BE2C (cell line): ENCODE measurements at regions not wholly inside any gene's neighbourhood (a gene's known extent, or its start where the extent isn't known, plus 50 kb on each side); places are given as distances from the start of the nearest gene placed in this dataset.

Source experiments
- DNase-seq: peaks from one replicate; pipeline ENCODE4 v3.0.0-alpha.2; 2020
- H3K27me3 ChIP-seq: fragments of 250-450 bp; sonication (Bioruptor Pico); 2 replicates; pipeline ENCODE4 v1.5.1; 2020; ENCODE audit warnings: mild to moderate bottlenecking
- H3K36me3 ChIP-seq: fragments of 250-450 bp; sonication (Bioruptor Pico); 2 replicates; pipeline ENCODE4 v1.5.1; 2020; ENCODE audit warnings: mild to moderate bottlenecking
- H3K4me1 ChIP-seq: fragments of 250-450 bp; sonication (Bioruptor Pico); 2 replicates; pipeline ENCODE4 v1.5.1; 2020
- H3K4me3 ChIP-seq: 2 replicates; pipeline ENCODE4 v1.5.1; 2011; ENCODE audit warnings: low read depth, low read length
- H3K9me3 ChIP-seq: fragments of 250-450 bp; sonication (Bioruptor Pico); 2 replicates; pipeline ENCODE4 v1.5.1; 2020
- CTCF ChIP-seq: IDR thresholded peaks from 2 replicates; pipeline ENCODE4 v1.5.1; 2012; ENCODE audit warnings: mild to moderate bottlenecking, low read depth, low read length

- Histone ChIP-seq H3K27me3 (no peaks in the 10 kb centered on the region), H3K4me1 (no peaks in the 10 kb centered on the region), H3K36me3 (no peaks in the 10 kb centered on the region), H3K4me3 (no peak overlapping the region), H3K9me3 (no peaks in the 10 kb centered on the region)
- peak; percentile 72 for TF ChIP-seq CTCF
- peak; percentile 25 for DNase-seq
Observed at GRCh38 chr5:29697785-29698414, 1495.6 kb upstream of the CDH6 start.

GRCh38 chr5:29697278-29697677 lies 1496.2 kb upstream of the CDH6 start:
- TF ChIP-seq CTCF = no peak
- no peak for DNase-seq
- Histone ChIP-seq H3K4me3 (no peak overlapping the region), H3K36me3 (no peaks in the 10 kb centered on the region), H3K27me3 (no peaks in the 10 kb centered on the region), H3K9me3 (no peaks in the 10 kb centered on the region), H3K4me1 (no peaks in the 10 kb centered on the region)

GRCh38 chr5:29672678-29673077 lies 1520.8 kb upstream of the CDH6 start:
- no peaks in the 10 kb centered on the region for H3K27me3 ChIP-seq
- no peak for DNase-seq
- no peaks in the 10 kb centered on the region for H3K4me1 ChIP-seq
- H3K4me3 ChIP-seq = no peak overlapping the region
- TF ChIP-seq CTCF = no peak
- H3K36me3 ChIP-seq = no peaks in the 10 kb centered on the region
- H3K9me3 ChIP-seq = no peaks in the 10 kb centered on the region

- no peaks in the 10 kb centered on the region; the same call in 1 of the 2 replicates for H3K4me1 ChIP-seq
- no peak for TF ChIP-seq CTCF
- DNase-seq = no peak
- no peaks in the 10 kb centered on the region for H3K9me3 ChIP-seq
- H3K27me3 ChIP-seq = no peaks in the 10 kb centered on the region
- no peak overlapping the region for H3K4me3 ChIP-seq
- H3K36me3 ChIP-seq = no peaks in the 10 kb centered on the region
Observed at GRCh38 chr5:29662876-29663275, 1530.6 kb upstream of the CDH6 start.

GRCh38 chr5:29654954-29655353 lies 1538.5 kb upstream of the CDH6 start:
- Histone ChIP-seq H3K36me3 (no peaks in the 10 kb centered on the region), H3K4me1 (peaks cover 5% of the 10 kb centered on the region), H3K9me3 (no peaks in the 10 kb centered on the region), H3K27me3 (no peaks in the 10 kb centered on the region), H3K4me3 (no peak overlapping the region)
- no peak for TF ChIP-seq CTCF
- no peak for DNase-seq

GRCh38 chr5:29649321-29649720 lies 1544.2 kb upstream of the CDH6 start:
- Histone ChIP-seq H3K4me3 (no peak overlapping the region), H3K9me3 (no peaks in the 10 kb centered on the region), H3K4me1 (no peaks in the 10 kb centered on the region), H3K36me3 (no peaks in the 10 kb centered on the region), H3K27me3 (no peaks in the 10 kb centered on the region)
- no peak for TF ChIP-seq CTCF
- DNase-seq = no peak
